ENCODE measurements at regions not wholly inside any gene's neighbourhood (a gene's known extent, or its start where the extent isn't known, plus 50 kb on each side); places are given as distances from the start of the nearest gene placed in this dataset.

DNA sequence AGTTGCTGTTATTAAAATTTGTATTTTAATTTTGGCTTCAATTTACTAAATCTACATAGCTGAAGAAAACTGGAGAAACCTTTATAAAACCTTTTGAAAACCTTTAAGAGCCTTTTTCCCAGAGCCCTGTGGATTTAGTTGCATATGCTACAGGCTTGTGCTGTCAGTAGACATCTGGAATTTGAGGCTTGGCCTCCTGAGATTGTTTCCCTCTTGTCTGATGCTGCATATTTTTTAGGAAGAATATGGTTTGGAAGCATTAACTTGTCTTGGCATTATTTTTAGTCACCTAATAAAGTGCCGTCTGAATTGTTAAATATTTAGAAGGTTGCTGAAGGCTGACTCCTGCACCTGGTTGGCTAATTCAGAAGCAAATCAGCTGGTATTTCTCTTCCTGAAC, 369.4 kb downstream of the UTRN start:
- TF ChIP-seq, protein P1, sequence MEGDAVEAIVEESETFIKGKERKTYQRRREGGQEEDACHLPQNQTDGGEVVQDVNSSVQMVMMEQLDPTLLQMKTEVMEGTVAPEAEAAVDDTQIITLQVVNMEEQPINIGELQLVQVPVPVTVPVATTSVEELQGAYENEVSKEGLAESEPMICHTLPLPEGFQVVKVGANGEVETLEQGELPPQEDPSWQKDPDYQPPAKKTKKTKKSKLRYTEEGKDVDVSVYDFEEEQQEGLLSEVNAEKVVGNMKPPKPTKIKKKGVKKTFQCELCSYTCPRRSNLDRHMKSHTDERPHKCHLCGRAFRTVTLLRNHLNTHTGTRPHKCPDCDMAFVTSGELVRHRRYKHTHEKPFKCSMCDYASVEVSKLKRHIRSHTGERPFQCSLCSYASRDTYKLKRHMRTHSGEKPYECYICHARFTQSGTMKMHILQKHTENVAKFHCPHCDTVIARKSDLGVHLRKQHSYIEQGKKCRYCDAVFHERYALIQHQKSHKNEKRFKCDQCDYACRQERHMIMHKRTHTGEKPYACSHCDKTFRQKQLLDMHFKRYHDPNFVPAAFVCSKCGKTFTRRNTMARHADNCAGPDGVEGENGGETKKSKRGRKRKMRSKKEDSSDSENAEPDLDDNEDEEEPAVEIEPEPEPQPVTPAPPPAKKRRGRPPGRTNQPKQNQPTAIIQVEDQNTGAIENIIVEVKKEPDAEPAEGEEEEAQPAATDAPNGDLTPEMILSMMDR (conservative IDR thresholded peaks at IDR 0.05; ENCODE audit: low read depth, low read length) = no peak
- TF ChIP-seq EZH2phosphoT487 (IDR thresholded peaks at IDR 0.05; ENCODE audit: borderline replicate concordance, low read length) = no peak
- TF ChIP-seq EZH2 (IDR thresholded peaks at IDR 0.05; ENCODE audit: low read length, unreplicated experiment) = no peak

Measured in PC-3 (cell line).